ENCODE measurements at regions not wholly inside any gene's neighbourhood (a gene's known extent, or its start where the extent isn't known, plus 50 kb on each side); places are given as distances from the start of the nearest gene placed in this dataset.

DNA sequence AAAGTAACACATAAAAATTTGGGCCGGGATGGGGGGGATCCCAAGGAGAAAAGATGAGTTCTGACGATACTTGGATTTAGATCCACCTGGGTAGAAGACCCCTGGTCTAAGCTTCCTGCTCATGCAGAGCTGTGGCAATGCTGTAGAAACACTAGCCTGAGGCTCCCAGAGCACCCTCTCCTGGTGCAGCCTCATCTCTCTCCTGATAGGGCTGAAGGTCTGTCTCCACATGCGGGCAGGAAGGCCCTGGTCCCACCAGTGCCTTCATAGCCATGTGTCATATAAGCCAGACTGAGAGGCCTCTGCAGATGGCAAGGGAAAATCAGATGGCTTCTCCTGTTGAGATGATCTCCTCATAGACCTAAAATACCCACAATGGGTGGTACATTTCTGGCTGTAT is 518.0 kb upstream of the ZFHX3 start:
- H3K4me1 ChIP-seq (ENCODE audit: control insufficient read depth in 3 of 3, insufficient read depth in 3 of 3, low read length in 3 of 3), result no peaks in the 10 kb centered on the region
- peaks cover 0 to 6% (median 4%) of the 10 kb centered on the region in 3 donors for H3K27me3 ChIP-seq (ENCODE audit: control insufficient read depth in 3 of 3, insufficient read depth in 3 of 3, low read length in 3 of 3)
- no peaks in the 10 kb centered on the region for H3K9me3 ChIP-seq (ENCODE audit: control insufficient read depth in 3 of 3, low read length in 3 of 3)
- no peak overlapping the region for H3K27ac ChIP-seq (ENCODE audit: low read depth, low read length)
- no peak overlapping the region for H3K4me3 ChIP-seq (ENCODE audit: low read length in 3 of 3)
- H3K36me3 ChIP-seq (ENCODE audit: control insufficient read depth in 3 of 3, insufficient read depth in 3 of 3, low read length in 3 of 3), result no peaks in the 10 kb centered on the region
- H3K9ac ChIP-seq (ENCODE audit: low read depth in 1 of 3, low read length in 3 of 3), result no peak overlapping the region

DNA sequence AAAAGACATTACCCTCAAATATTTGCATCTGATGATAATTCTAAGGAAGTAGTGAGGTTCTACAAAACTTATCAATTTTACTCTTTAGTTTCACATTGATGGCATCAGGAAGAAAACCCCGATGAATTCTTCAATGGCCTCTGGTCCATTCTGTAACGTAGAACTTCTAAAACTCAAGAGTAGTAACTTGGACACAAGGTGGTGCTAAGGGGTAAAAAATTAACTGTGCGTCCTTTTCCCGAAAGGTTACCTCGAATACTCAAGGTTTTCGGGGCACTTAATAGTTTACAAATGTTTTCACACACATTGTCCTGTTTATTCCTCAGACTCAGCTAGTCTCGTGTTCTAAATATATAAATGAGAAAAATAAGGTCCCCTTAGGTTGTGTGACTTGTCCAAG is 517.3 kb upstream of the ZFHX3 start:
- Histone ChIP-seq H3K9me3 (ENCODE audit: control insufficient read depth in 3 of 3, low read length in 3 of 3) (no peaks in the 10 kb centered on the region), H3K27me3 (ENCODE audit: control insufficient read depth in 3 of 3, insufficient read depth in 3 of 3, low read length in 3 of 3) (peaks cover 0 to 6% (median 4%) of the 10 kb centered on the region in 3 donors), H3K9ac (ENCODE audit: low read depth in 1 of 3, low read length in 3 of 3) (no peak overlapping the region), H3K36me3 (ENCODE audit: control insufficient read depth in 3 of 3, insufficient read depth in 3 of 3, low read length in 3 of 3) (no peaks in the 10 kb centered on the region), H3K4me3 (ENCODE audit: low read length in 3 of 3) (no peak overlapping the region), H3K4me1 (ENCODE audit: control insufficient read depth in 3 of 3, insufficient read depth in 3 of 3, low read length in 3 of 3) (no peaks in the 10 kb centered on the region), H3K27ac (ENCODE audit: low read depth, low read length) (no peak overlapping the region)

DNA sequence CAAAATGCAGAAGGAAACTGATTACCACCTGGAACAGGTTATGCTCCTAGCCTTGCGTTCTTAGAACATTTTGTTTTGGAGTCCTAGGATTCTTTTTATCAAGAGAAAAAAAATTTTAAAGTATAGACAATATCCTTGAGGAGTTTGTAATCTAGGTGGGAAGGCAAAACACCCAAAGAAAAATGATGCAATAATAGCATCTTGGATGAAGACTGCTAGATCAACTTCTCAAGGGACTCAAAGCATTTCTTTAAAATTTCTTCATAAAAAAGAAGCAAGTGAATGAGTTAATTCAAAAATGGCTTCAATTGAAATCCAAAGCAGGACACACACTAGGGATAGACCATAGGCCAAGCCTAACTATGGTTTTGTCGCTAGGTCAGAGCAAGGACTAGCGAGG is 515.8 kb upstream of the ZFHX3 start:
- H3K9me3 ChIP-seq (ENCODE audit: control insufficient read depth in 3 of 3, low read length in 3 of 3), result no peaks in the 10 kb centered on the region
- no peaks in the 10 kb centered on the region for H3K36me3 ChIP-seq (ENCODE audit: control insufficient read depth in 3 of 3, insufficient read depth in 3 of 3, low read length in 3 of 3)
- peaks cover 0 to 6% (median 4%) of the 10 kb centered on the region in 3 donors for H3K27me3 ChIP-seq (ENCODE audit: control insufficient read depth in 3 of 3, insufficient read depth in 3 of 3, low read length in 3 of 3)
- H3K4me1 ChIP-seq (ENCODE audit: control insufficient read depth in 3 of 3, insufficient read depth in 3 of 3, low read length in 3 of 3), result no peaks in the 10 kb centered on the region
- H3K9ac ChIP-seq (ENCODE audit: low read depth in 1 of 3, low read length in 3 of 3), result no peak overlapping the region
- H3K27ac ChIP-seq (ENCODE audit: low read depth, low read length), result no peak overlapping the region
- H3K4me3 ChIP-seq (ENCODE audit: low read length in 3 of 3), result no peak overlapping the region

DNA sequence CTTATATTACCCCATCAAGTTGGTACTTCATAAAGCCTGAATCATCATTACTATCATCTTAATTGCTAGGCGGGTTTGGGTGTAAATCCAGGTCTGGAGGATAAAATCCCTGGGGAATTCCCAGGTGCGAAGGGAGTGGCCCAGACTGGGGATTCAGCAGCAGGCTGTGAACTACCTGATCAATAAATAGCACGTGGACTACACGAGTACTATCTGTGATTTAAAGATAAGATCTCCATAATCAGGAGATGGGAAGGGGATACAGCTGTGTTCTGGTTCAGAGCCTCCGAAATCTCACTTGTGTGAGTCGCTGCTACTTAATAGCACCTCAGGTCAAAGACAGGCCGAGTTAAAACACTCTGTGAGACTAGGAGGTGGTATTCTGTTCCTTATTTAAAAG is 512.6 kb upstream of the ZFHX3 start:
- no peaks in the 10 kb centered on the region for H3K9me3 ChIP-seq (ENCODE audit: control insufficient read depth in 3 of 3, low read length in 3 of 3)
- H3K4me1 ChIP-seq (ENCODE audit: control insufficient read depth in 3 of 3, insufficient read depth in 3 of 3, low read length in 3 of 3), result no peaks in the 10 kb centered on the region
- no peak overlapping the region for H3K4me3 ChIP-seq (ENCODE audit: low read length in 3 of 3)
- no peak overlapping the region for H3K27ac ChIP-seq (ENCODE audit: low read depth, low read length)
- H3K9ac ChIP-seq (ENCODE audit: low read depth in 1 of 3, low read length in 3 of 3), result no peak overlapping the region
- no peaks in the 10 kb centered on the region for H3K27me3 ChIP-seq (ENCODE audit: control insufficient read depth in 3 of 3, insufficient read depth in 3 of 3, low read length in 3 of 3)
- no peaks in the 10 kb centered on the region for H3K36me3 ChIP-seq (ENCODE audit: control insufficient read depth in 3 of 3, insufficient read depth in 3 of 3, low read length in 3 of 3)

DNA sequence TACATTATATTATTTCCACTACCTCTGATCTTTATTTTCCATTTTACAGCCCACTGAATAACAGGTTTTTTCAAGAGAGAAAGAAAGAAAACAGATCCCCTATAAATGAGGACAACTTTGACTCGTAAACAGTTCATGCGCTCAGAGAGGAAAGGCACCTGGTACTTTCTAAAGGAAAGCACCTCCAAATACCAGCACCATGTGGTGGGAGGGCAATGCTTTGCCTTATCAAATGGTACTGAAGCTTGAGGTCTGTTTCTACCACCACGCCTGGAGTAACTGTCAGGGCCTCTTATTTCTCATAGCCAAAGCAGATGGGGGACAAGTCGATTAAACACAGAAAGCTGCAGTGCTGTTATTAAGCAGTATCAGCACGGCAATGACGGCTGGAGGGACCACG is 510.3 kb upstream of the ZFHX3 start:
- no peaks in the 10 kb centered on the region for H3K27me3 ChIP-seq (ENCODE audit: control insufficient read depth in 3 of 3, insufficient read depth in 3 of 3, low read length in 3 of 3)
- no peaks in the 10 kb centered on the region for H3K36me3 ChIP-seq (ENCODE audit: control insufficient read depth in 3 of 3, insufficient read depth in 3 of 3, low read length in 3 of 3)
- no peak overlapping the region for H3K27ac ChIP-seq (ENCODE audit: low read depth, low read length)
- H3K9ac ChIP-seq (ENCODE audit: low read depth in 1 of 3, low read length in 3 of 3), result no peak overlapping the region
- H3K4me1 ChIP-seq (ENCODE audit: control insufficient read depth in 3 of 3, insufficient read depth in 3 of 3, low read length in 3 of 3), result no peaks in the 10 kb centered on the region
- no peak overlapping the region for H3K4me3 ChIP-seq (ENCODE audit: low read length in 3 of 3)
- H3K9me3 ChIP-seq (ENCODE audit: control insufficient read depth in 3 of 3, low read length in 3 of 3), result no peaks in the 10 kb centered on the region

DNA sequence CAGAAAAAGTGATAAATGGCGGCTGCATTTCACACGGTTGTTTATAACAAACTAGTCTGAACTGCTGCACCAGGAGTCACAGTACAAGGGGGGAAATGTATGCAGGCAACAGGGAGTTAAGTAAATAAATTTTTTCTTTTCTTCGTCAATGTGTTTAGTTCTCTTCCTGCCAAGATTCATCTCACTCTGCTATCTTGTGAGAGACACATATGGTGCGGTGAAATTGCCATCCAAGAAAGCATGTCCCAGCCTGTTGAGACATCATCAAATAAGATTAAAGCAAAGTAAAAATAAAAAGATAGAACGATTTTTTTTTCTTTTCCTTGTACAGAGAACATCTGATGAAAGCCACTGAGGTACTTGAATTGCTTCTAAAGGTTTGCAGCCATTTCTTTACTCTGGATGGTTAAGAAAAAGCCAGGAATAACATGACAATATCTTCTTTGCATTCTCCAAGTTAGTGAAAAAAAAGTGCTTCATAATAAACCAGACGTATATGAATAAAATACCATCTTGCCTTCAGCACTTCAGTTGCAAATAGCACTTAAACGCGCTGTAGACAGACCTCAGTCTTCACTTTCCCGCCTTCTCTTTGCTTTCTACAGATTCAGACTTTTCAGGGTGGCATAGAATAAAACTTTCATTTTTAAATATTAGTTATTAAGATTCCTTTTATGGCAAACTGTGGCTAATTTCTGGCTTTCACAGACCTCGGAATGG is 506.2 kb upstream of the ZFHX3 start:
- Histone ChIP-seq H3K27me3 (ENCODE audit: control insufficient read depth in 3 of 3, insufficient read depth in 3 of 3, low read length in 3 of 3) (no peaks in the 10 kb centered on the region), H3K9me3 (ENCODE audit: control insufficient read depth in 3 of 3, low read length in 3 of 3) (no peaks in the 10 kb centered on the region), H3K27ac (ENCODE audit: low read depth, low read length) (no peak overlapping the region), H3K36me3 (ENCODE audit: control insufficient read depth in 3 of 3, insufficient read depth in 3 of 3, low read length in 3 of 3) (no peaks in the 10 kb centered on the region), H3K4me1 (ENCODE audit: control insufficient read depth in 3 of 3, insufficient read depth in 3 of 3, low read length in 3 of 3) (no peaks in the 10 kb centered on the region), H3K4me3 (ENCODE audit: low read length in 3 of 3) (no peak overlapping the region), H3K9ac (ENCODE audit: low read depth in 1 of 3, low read length in 3 of 3) (no peak overlapping the region)

DNA sequence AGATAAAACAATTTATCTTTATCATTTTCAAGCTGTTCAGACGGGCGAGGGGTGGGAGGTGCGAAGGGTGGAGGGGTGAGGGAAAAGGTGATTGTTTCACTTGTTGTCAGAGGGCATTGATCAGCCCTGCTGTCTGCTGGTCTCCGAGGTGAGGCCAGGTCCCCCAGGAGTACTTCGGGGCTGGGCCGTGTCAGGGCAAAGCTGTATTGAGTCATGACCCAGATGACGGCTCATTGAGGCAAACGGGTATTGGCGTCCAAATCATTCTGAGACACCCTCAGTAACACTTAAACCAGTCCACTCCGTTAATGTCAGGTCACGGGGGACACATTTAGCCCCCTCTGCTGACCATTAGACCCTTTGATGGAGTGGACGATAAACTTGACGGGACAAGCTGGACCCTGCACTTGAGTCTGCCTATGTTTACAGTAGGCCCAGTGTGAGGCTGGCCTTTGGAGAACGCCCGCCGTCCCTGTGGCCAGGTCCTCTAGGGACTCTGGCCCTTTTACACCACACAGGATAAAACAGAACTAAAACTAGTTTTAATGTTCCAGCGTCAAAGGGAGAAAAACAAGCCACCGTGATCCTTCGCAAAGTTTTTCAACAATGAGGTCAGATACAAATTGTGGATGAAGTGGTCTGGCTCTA is 502.2 kb upstream of the ZFHX3 start:
- H3K9me3 ChIP-seq (ENCODE audit: control insufficient read depth in 3 of 3, low read length in 3 of 3), result no peaks in the 10 kb centered on the region
- no peaks in the 10 kb centered on the region for H3K36me3 ChIP-seq (ENCODE audit: control insufficient read depth in 3 of 3, insufficient read depth in 3 of 3, low read length in 3 of 3)
- no peaks in the 10 kb centered on the region for H3K4me1 ChIP-seq (ENCODE audit: control insufficient read depth in 3 of 3, insufficient read depth in 3 of 3, low read length in 3 of 3)
- no peak overlapping the region for H3K4me3 ChIP-seq (ENCODE audit: low read length in 3 of 3)
- H3K27me3 ChIP-seq (ENCODE audit: control insufficient read depth in 3 of 3, insufficient read depth in 3 of 3, low read length in 3 of 3), result peaks cover 7 to 16% (median 10%) of the 10 kb centered on the region in 3 donors
- H3K9ac ChIP-seq (ENCODE audit: low read depth in 1 of 3, low read length in 3 of 3), result no peak overlapping the region
- H3K27ac ChIP-seq (ENCODE audit: low read depth, low read length), result no peak overlapping the region

DNA sequence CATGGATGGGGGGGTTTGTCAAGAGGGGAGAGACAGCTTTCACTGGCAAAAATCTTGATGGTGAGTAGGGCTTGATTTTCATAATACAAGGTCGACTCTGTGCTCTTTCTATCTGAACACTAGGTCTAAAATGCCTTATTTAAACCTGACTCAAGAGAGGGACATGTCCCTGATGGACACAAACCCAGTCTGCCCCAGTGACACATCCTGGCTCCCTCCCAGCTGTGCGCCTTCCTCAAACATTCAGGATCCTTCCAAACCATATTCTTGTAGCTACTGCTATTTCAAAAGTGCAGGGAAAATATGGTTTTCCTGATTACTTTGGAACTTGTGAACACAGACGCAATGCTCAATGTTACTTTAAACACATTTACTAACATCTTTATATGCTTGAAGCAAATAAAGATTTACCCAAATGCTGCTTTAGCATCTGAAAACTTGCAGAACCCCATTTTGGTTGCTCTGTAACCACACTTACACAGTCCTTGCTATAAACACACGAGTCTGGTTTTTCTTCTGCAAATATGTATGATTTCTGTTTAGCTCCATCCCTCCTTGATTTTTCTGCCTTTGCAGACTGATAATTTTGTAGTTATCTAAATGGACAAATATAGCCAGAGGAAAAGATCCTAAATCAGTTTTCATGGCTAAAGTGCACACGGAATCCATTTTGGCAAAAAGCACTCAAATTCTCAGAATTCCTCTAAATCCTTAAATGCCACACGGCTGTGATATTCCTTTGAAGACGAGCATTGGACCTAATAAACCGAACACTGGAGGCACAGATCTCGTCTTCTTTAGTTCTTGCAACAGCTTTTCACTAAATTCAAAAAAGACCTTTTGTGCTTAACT is 499.9 kb upstream of the ZFHX3 start:
- Histone ChIP-seq H3K9me3 (ENCODE audit: control insufficient read depth in 3 of 3, low read length in 3 of 3) (no peaks in the 10 kb centered on the region), H3K27me3 (ENCODE audit: control insufficient read depth in 3 of 3, insufficient read depth in 3 of 3, low read length in 3 of 3) (peaks cover 18 to 25% (median 22%) of the 10 kb centered on the region in 3 donors), H3K9ac (ENCODE audit: low read depth in 1 of 3, low read length in 3 of 3) (no peak overlapping the region), H3K36me3 (ENCODE audit: control insufficient read depth in 3 of 3, insufficient read depth in 3 of 3, low read length in 3 of 3) (no peaks in the 10 kb centered on the region), H3K27ac (ENCODE audit: low read depth, low read length) (no peak overlapping the region), H3K4me1 (ENCODE audit: control insufficient read depth in 3 of 3, insufficient read depth in 3 of 3, low read length in 3 of 3) (no peaks in the 10 kb centered on the region), H3K4me3 (ENCODE audit: low read length in 3 of 3) (no peak overlapping the region)

DNA sequence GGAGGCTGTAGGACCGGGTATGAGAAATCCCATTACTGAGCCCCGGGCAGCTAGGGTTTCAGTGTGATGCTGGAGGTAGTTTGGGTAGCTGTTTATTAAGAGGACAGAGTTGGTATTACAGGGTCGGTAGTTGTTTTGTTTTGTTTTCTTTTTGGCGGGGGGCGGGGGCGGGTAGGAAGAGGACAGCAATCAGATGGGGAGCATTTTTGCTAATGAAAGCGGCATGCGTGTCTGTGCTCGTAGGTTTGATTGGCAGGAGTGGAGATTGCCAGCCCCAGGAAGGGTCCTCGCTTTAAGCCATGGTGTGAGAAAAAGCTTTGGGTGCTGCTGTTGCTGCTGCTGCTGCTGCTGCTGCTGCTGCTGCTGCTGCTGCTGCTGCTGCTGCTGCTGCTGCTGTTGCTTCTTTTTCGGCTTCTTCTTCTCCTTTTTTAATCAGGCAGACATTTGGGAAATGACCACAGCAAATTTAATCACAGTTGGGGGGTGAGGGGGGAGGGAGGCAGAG is 498.5 kb upstream of the ZFHX3 start:
- no peaks in the 10 kb centered on the region for H3K36me3 ChIP-seq (ENCODE audit: control insufficient read depth in 3 of 3, insufficient read depth in 3 of 3, low read length in 3 of 3)
- no peak overlapping the region for H3K9ac ChIP-seq (ENCODE audit: low read depth in 1 of 3, low read length in 3 of 3)
- no peaks in the 10 kb centered on the region for H3K4me1 ChIP-seq (ENCODE audit: control insufficient read depth in 3 of 3, insufficient read depth in 3 of 3, low read length in 3 of 3)
- H3K4me3 ChIP-seq (ENCODE audit: low read length in 3 of 3), result no peak overlapping the region
- H3K27me3 ChIP-seq (ENCODE audit: control insufficient read depth in 3 of 3, insufficient read depth in 3 of 3, low read length in 3 of 3), result peaks cover 18 to 25% (median 22%) of the 10 kb centered on the region in 3 donors
- no peak overlapping the region for H3K27ac ChIP-seq (ENCODE audit: low read depth, low read length)
- no peaks in the 10 kb centered on the region for H3K9me3 ChIP-seq (ENCODE audit: control insufficient read depth in 3 of 3, low read length in 3 of 3)

DNA sequence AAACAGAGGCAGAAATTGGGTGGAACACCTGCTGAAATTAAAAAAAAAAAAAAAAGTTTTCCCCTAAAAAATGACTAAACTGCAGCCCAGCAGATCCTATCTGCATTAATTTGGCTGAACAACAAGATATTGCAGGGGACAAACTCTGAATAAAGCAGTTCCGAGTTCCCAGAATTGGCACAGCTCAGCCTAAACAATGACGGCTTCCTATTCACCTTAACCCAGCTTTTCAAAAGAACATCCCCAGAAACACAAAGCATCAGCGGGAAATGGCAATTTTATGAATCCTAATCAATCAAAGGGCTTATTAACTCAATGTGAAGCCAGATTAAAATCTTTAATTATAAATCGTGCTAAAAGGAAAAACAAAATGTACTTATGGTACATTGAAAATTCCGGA is 497.8 kb upstream of the ZFHX3 start:
- no peaks in the 10 kb centered on the region for H3K4me1 ChIP-seq (ENCODE audit: control insufficient read depth in 3 of 3, insufficient read depth in 3 of 3, low read length in 3 of 3)
- no peaks in the 10 kb centered on the region for H3K9me3 ChIP-seq (ENCODE audit: control insufficient read depth in 3 of 3, low read length in 3 of 3)
- no peak overlapping the region for H3K27ac ChIP-seq (ENCODE audit: low read depth, low read length)
- no peaks in the 10 kb centered on the region for H3K36me3 ChIP-seq (ENCODE audit: control insufficient read depth in 3 of 3, insufficient read depth in 3 of 3, low read length in 3 of 3)
- H3K9ac ChIP-seq (ENCODE audit: low read depth in 1 of 3, low read length in 3 of 3), result no peak overlapping the region
- no peak overlapping the region for H3K4me3 ChIP-seq (ENCODE audit: low read length in 3 of 3)
- peaks cover 18 to 25% (median 22%) of the 10 kb centered on the region in 3 donors for H3K27me3 ChIP-seq (ENCODE audit: control insufficient read depth in 3 of 3, insufficient read depth in 3 of 3, low read length in 3 of 3)

Measured in skeletal muscle tissue (tissue), 3 donors.